GM23248 (cell line): ENCODE measurements at regions not wholly inside any gene's neighbourhood (a gene's known extent, or its start where the extent isn't known, plus 50 kb on each side); places are given as distances from the start of the nearest gene placed in this dataset.
A peak's percentile ranks its signal among the peaks of the same experiment; 100 is the strongest.

ENCODE experiments used
- DNase-seq: peaks from one replicate; pipeline ENCODE4 v3.0.0-alpha.2; 2015
- H2AFZ ChIP-seq: fragments of 200-600 bp; sonication (generic); 2 replicates; pipeline ENCODE4 v1.6.1; 2016; ENCODE audit warnings: antibody characterized with exemption
- H3F3A ChIP-seq: fragments of 200-600 bp; sonication (generic); 2 replicates; pipeline ENCODE4 v1.6.1; 2016; ENCODE audit warnings: mild to moderate bottlenecking, antibody characterized with exemption, mixed run types; ENCODE audit not compliant: insufficient read depth
- H3K27ac ChIP-seq: fragments of 200-600 bp; sonication (generic); 2 replicates; pipeline ENCODE4 v1.5.1; 2016; ENCODE audit warnings: mild to moderate bottlenecking
- H3K27me3 ChIP-seq: fragments of 200-600 bp; sonication (generic); replicated peaks from 2 replicates; pipeline ENCODE4 v1.6.1; 2016; ENCODE audit warnings: mild to moderate bottlenecking; ENCODE audit not compliant: insufficient read depth
- H3K36me3 ChIP-seq: fragments of 200-600 bp; sonication (generic); 2 replicates; pipeline ENCODE4 v1.6.1; 2016; ENCODE audit warnings: low read depth, mild to moderate bottlenecking
- H3K4me1 ChIP-seq: fragments of 200-600 bp; sonication (generic); 2 replicates; pipeline ENCODE4 v1.6.1; 2016; ENCODE audit warnings: mild to moderate bottlenecking; ENCODE audit not compliant: insufficient read depth
- H3K4me2 ChIP-seq: fragments of 200-600 bp; sonication (generic); one replicate; pipeline ENCODE4 v1.6.1; 2016; ENCODE audit warnings: mild to moderate bottlenecking; ENCODE audit not compliant: unreplicated experiment
- H3K4me3 ChIP-seq: fragments of 200-600 bp; sonication (generic); 2 replicates; pipeline ENCODE4 v1.5.1; 2016; ENCODE audit warnings: mild to moderate bottlenecking
- H3K79me2 ChIP-seq: fragments of 200-600 bp; sonication (generic); 2 replicates; pipeline ENCODE4 v1.6.1; 2016; ENCODE audit warnings: mild to moderate bottlenecking; ENCODE audit not compliant: insufficient read depth
- H3K9ac ChIP-seq: fragments of 200-600 bp; sonication (generic); 2 replicates; pipeline ENCODE4 v1.6.1; 2016; ENCODE audit warnings: mild to moderate bottlenecking
- H3K9me2 ChIP-seq: fragments of 200-600 bp; sonication (generic); 2 replicates; pipeline ENCODE4 v1.6.1; 2016; ENCODE audit warnings: mixed run types, mild to moderate bottlenecking, moderate library complexity; ENCODE audit not compliant: insufficient read depth
- H3K9me3 ChIP-seq: fragments of 200-600 bp; sonication (generic); one replicate; pipeline ENCODE4 v1.6.1; 2017; ENCODE audit warnings: low read depth
- H4K20me1 ChIP-seq: fragments of 200-600 bp; sonication (generic); 2 replicates; pipeline ENCODE4 v1.6.0; 2016; ENCODE audit not compliant: insufficient read depth
- EZH2 ChIP-seq: fragments of 200-600 bp; sonication (generic); IDR thresholded peaks from 2 replicates; pipeline ENCODE4 v1.6.1; 2018; ENCODE audit warnings: antibody characterized with exemption, mild to moderate bottlenecking; ENCODE audit not compliant: insufficient read depth, poor library complexity, severe bottlenecking
- EZH2phosphoT487 ChIP-seq: fragments of 200-600 bp; sonication (generic); IDR thresholded peaks from 2 replicates; pipeline ENCODE4 v1.6.1; 2018; ENCODE audit warnings: antibody characterized with exemption, moderate library complexity, mild to moderate bottlenecking, low read depth; ENCODE audit not compliant: insufficient read depth
- WGBS, 2 experiments: methylation state at CpG; one replicate each; pipeline ENCODE4 v1.1.6; 2015 to 2017; ENCODE audit warnings: low lambda C conversion rate in 2 of 2, low coverage in 1 of 2; ENCODE audit errors: missing lambda C conversion rate in 2 of 2; 5-methylcytosine and 5-hydroxymethylcytosine counted together
- in situ Hi-C: fragments of 300-500 bp; cut with MboI; formaldehyde crosslinking; loops from 2 replicates; pipeline ENCODE4 v1.15.0; 2020

GRCh38 chr22:27636716-27637508, 164.6 kb downstream of the MN1 start:
- no peak for TF ChIP-seq EZH2
- in situ Hi-C loops, result no loop called here
- Histone ChIP-seq H4K20me1 (no peaks in the 10 kb centered on the region), H3K9me2 (no peaks in the 10 kb centered on the region), H3K79me2 (no peaks in the 10 kb centered on the region), H3F3A (no peaks in the 10 kb centered on the region), H3K27me3 (no peaks in the 10 kb centered on the region), H3K36me3 (no peaks in the 10 kb centered on the region), H3K4me3 (no peak overlapping the region), H3K27ac (no peak overlapping the region), H3K4me2 (no peak overlapping the region), H2AFZ (no peak overlapping the region), H3K4me1 (no peaks in the 10 kb centered on the region), H3K9ac (no peak overlapping the region), H3K9me3 (no peaks in the 10 kb centered on the region)
- DNase-seq, result no peak
- 76 to 78% methylated on average over 10 of the region's 10 CpGs for WGBS, 2 experiments

GRCh38 chr22:27637604-27638003, 164.0 kb downstream of the MN1 start:
- no peak overlapping the region for H3K4me2 ChIP-seq
- H3K79me2 ChIP-seq, result no peaks in the 10 kb centered on the region
- H3K4me1 ChIP-seq, result no peaks in the 10 kb centered on the region
- H3K27ac ChIP-seq, result no peak overlapping the region
- no peak overlapping the region for H2AFZ ChIP-seq
- no peak overlapping the region for H3K9ac ChIP-seq
- no peak overlapping the region for H3K4me3 ChIP-seq
- H3K9me2 ChIP-seq, result no peaks in the 10 kb centered on the region
- H3K9me3 ChIP-seq, result no peaks in the 10 kb centered on the region
- DNase-seq, result peak; percentile 67
- H3K27me3 ChIP-seq, result no peaks in the 10 kb centered on the region
- in situ Hi-C loops, result no loop called here
- H3F3A ChIP-seq, result no peaks in the 10 kb centered on the region
- TF ChIP-seq EZH2phosphoT487, result no peak
- no peaks in the 10 kb centered on the region for H4K20me1 ChIP-seq
- WGBS, 2 experiments, result 33 to 42% methylated on average over 3 of the region's 3 CpGs
- no peaks in the 10 kb centered on the region for H3K36me3 ChIP-seq

- no peak overlapping the region for H3K27ac ChIP-seq
- H3K79me2 ChIP-seq, result no peaks in the 10 kb centered on the region
- H2AFZ ChIP-seq, result no peak overlapping the region
- in situ Hi-C loops, result no loop called here
- no peaks in the 10 kb centered on the region for H3K36me3 ChIP-seq
- no peaks in the 10 kb centered on the region for H3K4me1 ChIP-seq
- no peaks in the 10 kb centered on the region for H4K20me1 ChIP-seq
- no peaks in the 10 kb centered on the region for H3F3A ChIP-seq
- 90 to 95% methylated on average over 25 of the region's 25 CpGs for WGBS, 2 experiments
- no peak overlapping the region for H3K9ac ChIP-seq
- H3K27me3 ChIP-seq, result no peaks in the 10 kb centered on the region
- H3K9me2 ChIP-seq, result no peaks in the 10 kb centered on the region
- no peaks in the 10 kb centered on the region for H3K9me3 ChIP-seq
- H3K4me3 ChIP-seq, result no peak overlapping the region
- DNase-seq, result no peak
- TF ChIP-seq EZH2phosphoT487 (no peak), EZH2 (no peak)
- no peak overlapping the region for H3K4me2 ChIP-seq
These were observed 163.0 kb downstream of the MN1 start for GRCh38 chr22:27638329-27639233.

GRCh38 chr22:27639248-27640086, 162.1 kb downstream of the MN1 start:
- in situ Hi-C loops, result no loop called here
- 72 to 74% methylated on average over 19 of the region's 19 CpGs for WGBS, 2 experiments
- H3K4me2 ChIP-seq, result no peak overlapping the region

More at GRCh38 chr22:27639248-27640086, 162.1 kb downstream of the MN1 start:
- Histone ChIP-seq H4K20me1 (no peaks in the 10 kb centered on the region), H3K4me1 (no peaks in the 10 kb centered on the region), H3K79me2 (no peaks in the 10 kb centered on the region), H3K36me3 (no peaks in the 10 kb centered on the region), H3F3A (no peaks in the 10 kb centered on the region), H3K9ac (no peak overlapping the region), H2AFZ (no peak overlapping the region), H3K9me2 (no peaks in the 10 kb centered on the region), H3K27ac (no peak overlapping the region), H3K4me3 (no peak overlapping the region), H3K9me3 (no peaks in the 10 kb centered on the region), H3K27me3 (no peaks in the 10 kb centered on the region)
- DNase-seq, result no peak
- TF ChIP-seq EZH2phosphoT487 (no peak), EZH2 (no peak)
